Naive thymus-derived CD4-positive, alpha-beta T cell (primary cell): ENCODE measurements at regions not wholly inside any gene's neighbourhood (a gene's known extent, or its start where the extent isn't known, plus 50 kb on each side); places are given as distances from the start of the nearest gene placed in this dataset.

ENCODE experiments used
- ATAC-seq: fragments of 150-1000 bp; cut with Tn5 transposase; 2 replicates; pipeline ENCODE4 v1.10.0; 2021; ENCODE audit warnings: mild to moderate bottlenecking, moderate library complexity
- CTCF ChIA-PET: fragments of 350-600 bp; sonication (Branson Sonifier 250); formaldehyde crosslinking; loops from one replicate; lab custom pipeline; 2021; ENCODE audit warnings: antibody characterized with exemption; lab: Charles Lee
- POLR2A ChIA-PET: fragments of 350-600 bp; sonication (Branson Sonifier 250); formaldehyde crosslinking; loops from one replicate; lab custom pipeline; 2021; ENCODE audit warnings: antibody characterized with exemption, inconsistent platforms; lab: Charles Lee
- DNase-seq, 9 donors: peaks; one replicate each; pipeline versions ENCODE4 v3.0.0 to v3.0.0-alpha.2; 2020 to 2022; ENCODE audit warnings: mixed read lengths in 1 of 9
- H3K27ac ChIP-seq: one replicate; pipeline ENCODE4 v1.7.0; 2013; ENCODE audit warnings: mild to moderate bottlenecking, low read depth, low read length, moderate library complexity
- H3K27me3 ChIP-seq, 2 donors: one replicate each; pipeline ENCODE4 v1.7.0; 2013; ENCODE audit warnings: low read length in 2 of 2, mild to moderate bottlenecking in 2 of 2, moderate library complexity in 2 of 2; ENCODE audit not compliant: control insufficient read depth in 2 of 2, insufficient read depth in 2 of 2
- H3K36me3 ChIP-seq, 3 experiments: 1 replicate in 2 of 3; 2 replicates in 1 of 3; pipeline ENCODE4 v1.7.0; 2013; ENCODE audit warnings: low read length in 3 of 3, mild to moderate bottlenecking in 3 of 3, moderate library complexity in 1 of 3; ENCODE audit not compliant: insufficient read depth in 3 of 3, control insufficient read depth in 2 of 3
- H3K4me1 ChIP-seq, 2 donors: one replicate each; pipeline ENCODE4 v1.7.0; 2013; ENCODE audit warnings: low read length in 2 of 2, mild to moderate bottlenecking in 2 of 2, moderate library complexity in 1 of 2; ENCODE audit not compliant: control insufficient read depth in 2 of 2, insufficient read depth in 2 of 2
- H3K4me3 ChIP-seq: 2 replicates; pipeline ENCODE4 v1.7.0; 2013; ENCODE audit warnings: mild to moderate bottlenecking, low read length
- H3K9me3 ChIP-seq, 3 experiments: 1 replicate in 2 of 3; 2 replicates in 1 of 3; pipeline ENCODE4 v1.7.0; 2013; ENCODE audit warnings: low read length in 3 of 3; ENCODE audit not compliant: control insufficient read depth in 2 of 3
- H3K27ac Mint-ChIP-seq, 9 donors: one replicate each; pipeline ENCODE4 v1.8.0; 2020 to 2022; ENCODE audit warnings: mixed read lengths in 9 of 9, mild to moderate bottlenecking in 8 of 9, moderate library complexity in 5 of 9, inconsistent platforms in 2 of 9
- H3K27me3 Mint-ChIP-seq, 5 donors: one replicate each; pipeline ENCODE4 v1.8.0; 2021 to 2022; ENCODE audit warnings: mixed read lengths in 5 of 5, mild to moderate bottlenecking in 1 of 5
- H3K36me3 Mint-ChIP-seq, 5 donors: one replicate each; pipeline ENCODE4 v1.8.0; 2020 to 2022; ENCODE audit warnings: mixed read lengths in 5 of 5, mild to moderate bottlenecking in 3 of 5, inconsistent platforms in 1 of 5
- H3K4me1 Mint-ChIP-seq, 7 donors: one replicate each; pipeline ENCODE4 v1.8.0; 2020 to 2022; ENCODE audit warnings: mixed read lengths in 7 of 7, mild to moderate bottlenecking in 3 of 7, inconsistent platforms in 1 of 7
- H3K4me3 Mint-ChIP-seq, 10 donors: one replicate each; pipeline ENCODE4 v1.8.0; 2020 to 2022; ENCODE audit warnings: mild to moderate bottlenecking in 10 of 10, mixed read lengths in 10 of 10, moderate library complexity in 6 of 10, inconsistent platforms in 2 of 10
- H3K9me3 Mint-ChIP-seq, 11 donors: one replicate each; pipeline ENCODE4 v1.8.0; 2020 to 2022; ENCODE audit warnings: mixed read lengths in 11 of 11, mild to moderate bottlenecking in 4 of 11, inconsistent platforms in 1 of 11, moderate library complexity in 1 of 11
- intact Hi-C, 2 donors: fragments of 100-400 bp; cut with micrococcal nuclease; formaldehyde crosslinking; loops; one replicate each; pipeline ENCODE4 v1.15.1; 2023

DNA sequence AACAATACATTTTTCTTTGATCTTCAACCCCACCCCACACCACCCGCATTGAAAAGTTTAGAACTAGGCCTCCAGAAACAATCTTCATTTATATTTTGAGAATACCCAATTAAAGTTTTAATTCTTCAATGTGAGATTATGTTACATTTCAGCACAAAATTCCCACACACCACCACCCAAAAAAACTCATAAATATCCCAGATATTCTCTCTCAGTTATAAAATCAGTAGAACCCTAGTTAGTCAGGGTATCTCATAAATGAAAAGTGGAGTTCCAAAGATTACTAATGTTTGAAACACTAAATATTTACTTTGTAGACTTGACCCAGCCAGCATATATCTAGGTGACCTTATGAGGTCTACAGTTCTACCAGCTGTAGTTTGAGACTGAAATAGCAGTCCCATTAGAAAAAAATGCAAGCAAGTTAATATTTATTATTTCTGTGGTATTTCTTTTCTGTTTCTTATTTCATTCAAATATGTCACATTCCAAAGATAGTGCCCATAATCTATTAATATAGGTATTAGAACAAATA, 371.0 kb downstream of the TENT5A start:
- CTCF ChIA-PET: no interaction called here
- no peak overlapping the region for H3K27ac ChIP-seq
- no peaks in the 10 kb centered on the region for H3K4me1 Mint-ChIP-seq
- H3K4me3 ChIP-seq: no peak overlapping the region
- no peaks in the 10 kb centered on the region for H3K4me1 ChIP-seq
- H3K4me3 Mint-ChIP-seq: no peak overlapping the region
- H3K9me3 Mint-ChIP-seq: peaks cover 0 to 10% (median 5%) of the 10 kb centered on the region in 11 donors
- H3K27me3 Mint-ChIP-seq: no peaks in the 10 kb centered on the region
- DNase-seq (no peak), ATAC-seq (no peak)
- no peaks in the 10 kb centered on the region for H3K9me3 ChIP-seq
- POLR2A ChIA-PET: no interaction called here
- intact Hi-C loops: no loop called here
- no peaks in the 10 kb centered on the region for H3K36me3 ChIP-seq
- no peak overlapping the region for H3K27ac Mint-ChIP-seq
- H3K27me3 ChIP-seq: no peaks in the 10 kb centered on the region
- H3K36me3 Mint-ChIP-seq: no peaks in the 10 kb centered on the region

DNA sequence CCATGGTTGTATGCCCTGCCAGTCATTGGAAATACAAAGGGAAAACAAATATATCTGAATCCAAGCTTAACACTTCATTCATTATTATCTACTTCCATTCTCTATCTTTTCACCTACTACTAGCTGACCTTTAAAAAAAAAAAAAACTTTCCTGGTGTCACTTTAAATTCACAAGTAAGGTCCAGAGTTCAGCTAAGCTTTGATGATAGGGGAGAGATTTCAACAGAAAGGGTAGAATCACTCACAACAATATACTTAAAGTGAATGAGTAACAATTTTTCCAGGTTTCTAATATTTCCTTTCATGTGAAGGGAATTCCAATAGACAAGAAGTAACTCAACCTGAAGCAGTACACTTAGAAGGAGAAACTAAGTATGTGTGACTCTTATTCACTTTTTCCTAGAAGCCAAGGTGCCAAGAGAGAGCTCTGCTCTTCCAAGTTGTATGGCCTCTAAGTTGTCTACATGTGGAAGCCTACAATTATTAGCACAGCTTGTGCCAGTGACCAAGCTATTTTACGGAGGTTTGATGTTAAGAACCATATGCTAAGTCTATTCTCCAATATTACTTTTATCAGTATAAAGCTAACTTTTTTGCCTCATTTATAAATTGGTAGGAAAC, 371.7 kb downstream of the TENT5A start:
- no peaks in the 10 kb centered on the region for H3K9me3 ChIP-seq
- no peak overlapping the region for H3K4me3 ChIP-seq
- Mint-ChIP-seq H3K27me3 (no peaks in the 10 kb centered on the region), H3K27ac (no peak overlapping the region), H3K36me3 (no peaks in the 10 kb centered on the region), H3K9me3 (peaks cover 0 to 9% (median 6%) of the 10 kb centered on the region in 11 donors), H3K4me3 (no peak overlapping the region), H3K4me1 (no peaks in the 10 kb centered on the region)
- ATAC-seq (no peak), DNase-seq (no peak)
- no peak overlapping the region for H3K27ac ChIP-seq
- H3K36me3 ChIP-seq: no peaks in the 10 kb centered on the region
- ChIA-PET CTCF (no interaction called here), POLR2A (no interaction called here)
- intact Hi-C loops: no loop called here
- H3K4me1 ChIP-seq: no peaks in the 10 kb centered on the region
- no peaks in the 10 kb centered on the region for H3K27me3 ChIP-seq

DNA sequence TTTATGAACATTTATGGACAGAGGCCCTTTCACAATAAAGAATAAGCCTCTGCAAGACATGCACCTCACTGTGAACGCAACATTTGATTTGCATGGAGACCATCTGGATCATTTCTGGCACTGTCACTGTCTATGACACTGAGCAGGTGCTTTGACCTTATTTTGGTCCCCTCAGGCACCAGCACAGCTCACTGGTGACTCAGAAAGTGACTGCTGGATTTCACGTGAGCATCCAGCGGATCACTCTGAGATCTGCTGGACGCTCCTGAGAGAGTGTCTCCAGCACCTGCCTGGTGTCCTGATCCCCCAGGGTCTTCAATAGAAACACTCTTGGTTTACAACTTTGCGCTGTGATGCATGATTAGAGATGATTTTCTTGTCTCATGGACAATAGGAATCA, 375.7 kb downstream of the TENT5A start:
- Histone ChIP-seq H3K36me3 (no peaks in the 10 kb centered on the region), H3K27me3 (no peaks in the 10 kb centered on the region), H3K9me3 (no peaks in the 10 kb centered on the region), H3K27ac (no peak overlapping the region), H3K4me3 (no peak overlapping the region), H3K4me1 (no peaks in the 10 kb centered on the region)
- no peak overlapping the region for H3K4me3 Mint-ChIP-seq
- ChIA-PET POLR2A (no interaction called here), CTCF (no interaction called here)
- peaks cover 0 to 4% (median 0%) of the 10 kb centered on the region in 11 donors for H3K9me3 Mint-ChIP-seq
- H3K4me1 Mint-ChIP-seq: no peaks in the 10 kb centered on the region
- ATAC-seq (no peak), DNase-seq (no peak)
- no peaks in the 10 kb centered on the region for H3K27me3 Mint-ChIP-seq
- no peaks in the 10 kb centered on the region for H3K36me3 Mint-ChIP-seq
- no peak overlapping the region for H3K27ac Mint-ChIP-seq
- intact Hi-C loops: no loop called here

DNA sequence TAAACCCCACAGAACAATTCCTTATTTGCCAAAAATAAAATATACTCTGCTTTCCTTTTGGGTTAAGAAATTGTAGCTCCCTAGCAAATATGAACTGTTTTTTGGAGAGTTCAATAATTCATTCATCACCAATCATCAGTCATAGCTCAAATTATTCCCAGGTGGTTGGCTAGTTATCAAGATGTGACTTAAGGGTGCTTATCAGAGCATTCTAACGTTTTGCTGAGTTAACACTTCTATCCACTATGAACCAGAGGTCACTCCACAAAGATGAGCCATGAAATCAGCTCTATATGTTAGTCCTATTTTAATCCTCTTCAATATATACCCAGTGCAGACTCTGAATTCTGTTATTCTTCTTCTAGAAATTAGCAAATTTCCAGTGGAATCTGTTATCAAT, 379.1 kb downstream of the TENT5A start:
- DNase-seq (no peak), ATAC-seq (no peak)
- no peaks in the 10 kb centered on the region for H3K27me3 ChIP-seq
- Mint-ChIP-seq H3K4me3 (no peak overlapping the region), H3K4me1 (no peaks in the 10 kb centered on the region), H3K27ac (no peak overlapping the region), H3K9me3 (peaks cover 0 to 4% (median 0%) of the 10 kb centered on the region in 11 donors), H3K27me3 (peaks cover 0 to 6% (median 0%) of the 10 kb centered on the region in 5 donors), H3K36me3 (no peaks in the 10 kb centered on the region)
- POLR2A ChIA-PET: no interaction called here
- H3K36me3 ChIP-seq: no peaks in the 10 kb centered on the region
- H3K4me1 ChIP-seq: no peaks in the 10 kb centered on the region
- H3K9me3 ChIP-seq: no peaks in the 10 kb centered on the region
- CTCF ChIA-PET: no interaction called here
- no peak overlapping the region for H3K4me3 ChIP-seq
- intact Hi-C loops: no loop called here
- no peak overlapping the region for H3K27ac ChIP-seq

DNA sequence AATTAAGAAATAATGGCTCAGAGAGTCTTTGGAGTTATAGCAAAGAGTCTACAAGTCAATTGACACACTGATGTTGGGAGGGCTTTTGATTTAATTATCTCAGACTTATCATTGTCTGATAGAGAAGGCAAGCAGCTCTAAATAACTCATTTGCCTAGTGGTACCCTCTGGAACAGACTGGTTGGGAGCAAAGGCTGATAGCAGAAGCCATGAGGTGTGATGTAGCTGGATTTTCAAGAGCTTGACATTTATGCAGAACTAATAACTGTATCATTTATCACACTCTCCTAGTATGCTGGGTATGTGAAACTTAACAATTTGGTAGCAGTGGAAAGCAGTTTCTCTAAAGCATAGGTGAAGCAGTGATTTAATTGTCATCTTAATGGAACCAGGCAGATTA, 380.6 kb downstream of the TENT5A start:
- Histone ChIP-seq H3K36me3 (no peaks in the 10 kb centered on the region), H3K27ac (no peak overlapping the region), H3K4me3 (no peak overlapping the region), H3K9me3 (no peaks in the 10 kb centered on the region), H3K4me1 (no peaks in the 10 kb centered on the region), H3K27me3 (no peaks in the 10 kb centered on the region)
- Mint-ChIP-seq H3K9me3 (peaks cover 0 to 4% (median 0%) of the 10 kb centered on the region in 11 donors), H3K4me3 (no peak overlapping the region), H3K4me1 (no peaks in the 10 kb centered on the region), H3K36me3 (no peaks in the 10 kb centered on the region), H3K27me3 (peaks cover 0 to 6% (median 0%) of the 10 kb centered on the region in 5 donors), H3K27ac (no peak overlapping the region)
- no peak for ATAC-seq
- CTCF ChIA-PET: no interaction called here
- POLR2A ChIA-PET: no interaction called here
- intact Hi-C loops: no loop called here
- DNase-seq: no peak

DNA sequence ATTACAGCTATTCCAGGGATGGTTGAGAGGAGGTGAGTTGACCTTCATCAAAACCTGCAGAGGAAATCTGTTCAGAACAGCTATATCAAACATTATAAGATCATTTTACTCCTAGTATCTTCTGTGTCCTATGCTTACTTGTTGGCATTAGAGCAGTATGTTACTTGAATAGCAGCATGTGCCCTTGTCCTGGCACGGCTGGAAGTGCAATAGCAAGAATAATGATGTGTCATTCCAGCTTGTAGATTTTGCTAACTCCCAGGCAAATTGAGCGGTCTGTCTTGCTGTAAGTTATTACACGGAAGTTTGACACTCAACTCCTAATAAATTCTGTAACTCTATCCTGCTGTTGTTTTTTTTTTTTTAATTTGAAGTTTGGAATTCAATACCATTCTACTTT, 385.5 kb downstream of the TENT5A start:
- H3K36me3 Mint-ChIP-seq: no peaks in the 10 kb centered on the region
- no peak for ATAC-seq
- Histone ChIP-seq H3K36me3 (no peaks in the 10 kb centered on the region), H3K27ac (no peak overlapping the region), H3K27me3 (no peaks in the 10 kb centered on the region), H3K9me3 (no peaks in the 10 kb centered on the region), H3K4me3 (no peak overlapping the region), H3K4me1 (no peaks in the 10 kb centered on the region)
- no peaks in the 10 kb centered on the region for H3K4me1 Mint-ChIP-seq
- intact Hi-C loops: no loop called here
- ChIA-PET CTCF (no interaction called here), POLR2A (no interaction called here)
- no peak overlapping the region for H3K4me3 Mint-ChIP-seq
- peaks cover 0 to 5% (median 0%) of the 10 kb centered on the region in 11 donors for H3K9me3 Mint-ChIP-seq
- no peak overlapping the region for H3K27ac Mint-ChIP-seq
- peaks cover 0 to 6% (median 0%) of the 10 kb centered on the region in 5 donors for H3K27me3 Mint-ChIP-seq
- DNase-seq: no peak

DNA sequence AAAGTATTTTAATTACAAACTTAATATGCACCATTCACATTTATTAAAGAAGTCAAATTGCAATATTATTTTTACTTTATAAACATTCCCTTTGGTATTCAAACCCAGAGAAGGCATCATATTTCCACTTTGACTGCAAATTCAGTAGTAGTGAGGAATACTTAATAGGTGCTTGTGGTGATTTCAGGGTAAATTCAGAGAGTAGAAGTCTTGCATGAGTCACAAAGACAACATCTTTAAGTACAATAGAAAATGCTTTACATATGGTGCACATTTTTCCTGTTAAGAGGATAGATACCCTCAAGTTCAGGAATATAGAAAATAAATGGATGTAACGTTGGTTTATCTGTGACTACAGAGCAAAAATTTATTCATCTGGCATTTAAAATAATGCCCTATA, 390.2 kb downstream of the TENT5A start:
- intact Hi-C loops: no loop called here
- H3K36me3 Mint-ChIP-seq: no peaks in the 10 kb centered on the region
- no peaks in the 10 kb centered on the region for H3K4me1 ChIP-seq
- ChIA-PET CTCF (no interaction called here), POLR2A (no interaction called here)
- no peaks in the 10 kb centered on the region for H3K27me3 ChIP-seq
- no peak overlapping the region for H3K4me3 ChIP-seq
- H3K27ac Mint-ChIP-seq: no peak overlapping the region
- no peak for DNase-seq
- no peaks in the 10 kb centered on the region for H3K36me3 ChIP-seq
- no peak overlapping the region for H3K27ac ChIP-seq
- H3K4me3 Mint-ChIP-seq: no peak overlapping the region
- H3K27me3 Mint-ChIP-seq: no peaks in the 10 kb centered on the region
- peaks cover 0 to 6% (median 0%) of the 10 kb centered on the region in 11 donors for H3K9me3 Mint-ChIP-seq
- peaks cover 0 to 2% (median 0%) of the 10 kb centered on the region in 7 donors for H3K4me1 Mint-ChIP-seq
- no peak for ATAC-seq
- no peaks in the 10 kb centered on the region for H3K9me3 ChIP-seq
